HTR-8/SVneo (cell line): ENCODE measurements at regions not wholly inside any gene's neighbourhood (a gene's known extent, or its start where the extent isn't known, plus 50 kb on each side); places are given as distances from the start of the nearest gene placed in this dataset.
"Not testable (repeated sequence)": the region's sequence is repeated elsewhere in the genome, so short reads cannot be mapped to it uniquely, and the experiment has no call there.

ENCODE experiments used
- DNase-seq: peaks from one replicate; pipeline ENCODE4 v3.0.0; 2011; ENCODE audit warnings: low spot score, mixed read lengths; ENCODE audit not compliant: insufficient read length
- FAIRE-seq: peaks from 2 replicates; lab custom pipeline; 2011; peaks lifted over from hg19 to GRCh38; lab: Jason Lieb, UNC

DNA sequence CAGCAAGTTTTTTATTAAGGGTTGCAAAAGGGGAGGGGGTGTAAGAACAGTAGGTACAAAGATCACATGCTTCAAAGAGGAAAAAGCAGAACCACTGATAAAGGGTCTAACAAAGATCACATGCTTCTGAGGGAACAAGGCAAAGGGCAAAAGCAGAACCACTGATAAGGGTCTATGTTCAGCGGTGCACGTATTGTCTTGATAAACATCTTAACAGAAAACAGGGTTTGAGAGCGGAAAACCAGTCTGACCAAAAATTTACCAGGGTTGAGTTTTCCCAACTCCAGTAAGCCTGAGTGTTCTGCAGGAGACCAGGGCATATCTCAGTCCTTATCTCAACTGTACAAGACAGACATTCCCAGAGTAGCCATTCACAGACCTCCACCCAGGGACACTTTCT lies 96.9 kb upstream of the WDR1 start:
- not testable (repeated sequence) for FAIRE-seq, DNase-seq

- FAIRE-seq, result no peak
- no peak for DNase-seq
Measured at GRCh38 chr4:10212901-10213300, 96.3 kb upstream of the WDR1 start.

GRCh38 chr4:10212400-10212799 lies 95.8 kb upstream of the WDR1 start:
- FAIRE-seq, result no peak
- DNase-seq, result no peak

DNA sequence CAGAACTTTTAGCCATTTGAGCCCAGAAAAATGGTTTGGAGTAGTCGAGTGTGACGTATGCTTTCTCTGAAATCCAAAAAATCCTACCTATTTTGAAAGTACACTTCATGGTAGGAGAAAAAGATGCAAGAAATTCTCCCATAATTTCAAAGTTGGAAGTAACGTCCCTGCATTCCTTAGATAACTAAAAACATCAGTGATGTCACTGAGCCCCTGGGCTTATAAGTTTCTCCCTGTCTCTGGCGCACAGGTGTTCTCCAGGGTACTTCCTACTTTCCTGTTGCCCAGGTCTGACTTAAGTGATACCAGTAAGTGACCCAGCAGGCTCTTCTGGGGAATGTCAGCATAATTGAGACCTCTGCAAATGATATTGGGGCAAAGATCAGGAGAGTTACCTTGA lies 90.5 kb upstream of the WDR1 start:
- FAIRE-seq, result no peak
- DNase-seq, result no peak

DNA sequence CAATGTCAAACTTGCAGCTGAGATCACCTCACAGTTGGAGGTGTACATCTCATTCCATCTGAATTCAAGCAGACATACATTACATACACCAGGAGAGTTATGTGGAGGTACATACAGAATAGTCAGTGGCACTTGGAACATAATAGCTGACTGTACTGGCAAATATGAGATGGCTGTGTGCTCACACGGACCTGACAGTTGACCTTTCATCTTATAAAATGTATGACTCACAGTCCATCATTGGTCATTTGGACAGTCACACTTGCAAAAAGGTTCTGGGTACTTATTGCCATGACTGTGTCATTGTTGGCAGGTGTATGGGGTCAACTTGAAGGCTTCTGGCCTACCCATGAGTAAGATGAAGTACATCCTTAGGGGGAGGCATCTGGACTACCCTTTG lies 88.6 kb upstream of the WDR1 start:
- peak; percentile 77 for FAIRE-seq
- no peak for DNase-seq

- DNase-seq, result no peak
- no peak for FAIRE-seq
Measured at GRCh38 chr4:10204401-10205058, 87.9 kb upstream of the WDR1 start.

GRCh38 chr4:10203851-10204250 lies 87.3 kb upstream of the WDR1 start:
- DNase-seq (no peak), FAIRE-seq (no peak)

DNA sequence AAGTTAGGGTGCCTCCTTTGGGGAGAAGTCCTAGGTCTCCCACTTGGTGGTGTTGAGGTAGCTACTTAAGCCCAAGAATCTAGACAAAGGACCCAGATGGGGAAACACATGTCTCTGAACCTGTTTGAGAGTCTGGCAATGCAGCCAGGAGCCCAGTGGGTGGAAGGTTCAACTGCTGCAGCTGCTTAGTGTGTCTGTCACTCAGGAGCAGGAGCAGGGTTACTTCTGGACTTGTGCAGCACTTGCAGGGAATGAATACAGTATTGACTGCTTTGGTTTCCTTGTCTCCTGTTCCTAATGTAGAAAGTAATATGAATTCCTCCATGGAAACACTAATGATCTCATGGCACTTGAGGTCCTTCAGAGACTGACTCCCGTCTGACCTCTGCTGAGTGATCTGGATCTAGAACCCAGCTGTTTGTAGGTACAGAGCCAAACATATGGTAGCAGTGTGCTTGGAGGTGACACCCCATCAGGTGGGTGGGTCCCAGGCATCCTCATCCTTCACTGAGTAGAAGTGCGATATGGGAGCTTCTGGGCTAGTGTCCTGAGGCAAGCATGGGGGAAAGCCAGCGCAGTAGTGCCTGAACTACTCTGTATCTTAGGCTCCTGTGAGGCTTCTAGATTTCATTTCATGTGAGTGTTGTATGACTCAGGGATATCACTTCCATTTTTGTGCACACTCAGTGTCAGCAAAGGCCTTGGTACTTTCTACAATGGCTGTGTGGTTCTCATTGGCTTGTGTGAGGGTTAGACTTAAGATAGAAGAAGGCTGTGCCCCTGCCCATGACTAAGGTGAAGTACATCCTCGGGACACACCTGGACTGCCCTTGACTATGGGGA lies 85.0 kb upstream of the WDR1 start:
- no peak for FAIRE-seq
- no peak for DNase-seq

GRCh38 chr4:10200869-10201268 lies 84.3 kb upstream of the WDR1 start:
- DNase-seq (no peak), FAIRE-seq (no peak)

DNA sequence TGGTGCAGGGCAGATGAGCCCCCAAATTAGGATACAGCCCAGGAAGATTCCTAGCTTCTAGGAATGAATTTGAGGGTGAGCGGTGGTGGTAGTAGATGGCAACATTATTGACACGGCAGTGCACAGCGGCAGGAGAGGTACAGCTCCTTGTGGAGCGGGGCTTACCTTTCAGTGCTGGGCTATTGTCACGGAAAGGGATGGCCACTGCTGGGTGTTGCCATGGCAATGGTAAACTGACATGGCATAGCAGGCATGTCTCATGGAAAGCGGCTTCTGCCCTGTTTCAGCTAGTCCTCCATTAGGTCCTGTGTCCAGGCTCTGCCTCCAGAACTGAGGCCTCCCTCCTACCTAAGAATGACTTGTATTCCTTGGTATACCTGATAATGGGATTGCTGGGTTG lies 81.8 kb upstream of the WDR1 start:
- FAIRE-seq, result no peak
- no peak for DNase-seq

- no peak for DNase-seq
- no peak for FAIRE-seq
Measured at GRCh38 chr4:10197952-10198351, 81.4 kb upstream of the WDR1 start.

DNA sequence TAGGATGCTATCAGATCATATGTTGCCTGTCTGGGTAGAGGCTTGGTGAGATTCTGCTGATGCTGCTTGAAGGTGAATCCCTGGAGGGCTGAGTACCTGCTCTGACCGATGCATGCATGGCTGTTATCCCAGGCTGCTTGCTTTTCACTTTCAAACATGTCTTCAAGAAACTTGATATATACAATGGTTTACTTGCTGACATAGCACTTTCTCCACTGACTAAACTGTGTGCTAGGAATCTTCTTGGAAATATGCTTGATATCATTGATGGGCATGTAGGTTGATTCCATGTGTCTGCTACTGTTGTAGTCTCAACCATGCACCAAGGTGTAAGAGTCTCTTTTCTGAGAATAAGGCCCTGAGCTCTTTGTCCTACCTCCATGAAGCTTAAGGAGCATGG lies 79.6 kb upstream of the WDR1 start:
- no peak for FAIRE-seq
- DNase-seq, result no peak

GRCh38 chr4:10192331-10192730 lies 75.7 kb upstream of the WDR1 start:
- FAIRE-seq (no peak), DNase-seq (no peak)

GRCh38 chr4:10188400-10189004 lies 71.9 kb upstream of the WDR1 start:
- DNase-seq (no peak), FAIRE-seq (peak; percentile 4)

DNA sequence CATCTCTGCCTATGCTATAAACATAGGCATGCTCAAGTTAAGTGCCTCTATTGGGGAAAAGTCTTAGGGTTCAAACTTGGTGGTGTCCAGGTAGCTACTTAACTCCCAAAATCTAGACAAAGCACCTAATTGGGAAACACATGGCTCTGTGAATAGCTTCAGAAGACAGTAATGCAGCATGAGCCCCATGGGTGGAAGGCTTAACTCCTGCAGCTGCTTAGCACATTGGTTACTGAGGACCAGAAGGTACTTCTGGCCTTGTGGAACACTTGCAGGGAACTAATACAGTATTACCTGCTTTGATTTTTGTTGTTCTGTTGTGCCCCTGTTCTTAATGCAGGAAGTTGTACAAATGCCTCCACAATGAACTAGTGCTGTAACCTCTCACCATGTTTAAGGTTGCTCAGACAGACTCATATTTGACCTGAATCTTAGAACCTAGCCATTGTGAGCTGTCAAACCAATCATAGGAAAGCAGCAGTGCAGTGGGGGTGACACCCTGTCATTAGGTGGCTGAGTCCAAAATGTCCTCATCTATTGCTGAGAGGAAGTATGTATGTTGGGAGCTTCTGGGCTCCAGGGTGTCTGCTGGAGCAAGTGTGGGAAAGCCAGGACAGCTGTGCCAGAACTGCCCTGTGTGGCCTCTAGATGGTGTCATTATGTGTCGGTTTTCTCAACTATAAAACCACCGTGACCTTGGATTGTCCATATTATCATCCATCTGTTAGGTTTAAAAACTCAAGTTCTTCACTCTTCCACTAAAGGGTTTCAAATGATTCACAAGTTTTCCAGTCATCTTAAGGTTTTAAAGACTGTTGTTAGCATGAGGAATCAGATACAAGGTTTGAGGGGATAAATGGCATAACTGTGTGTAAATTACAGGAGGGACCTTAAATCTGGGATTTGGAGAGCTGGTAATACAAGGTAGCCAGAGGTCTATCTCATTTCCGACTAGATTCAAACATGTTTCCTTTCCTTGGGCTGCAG lies 69.9 kb upstream of the WDR1 start:
- DNase-seq, result no peak
- no peak for FAIRE-seq

DNA sequence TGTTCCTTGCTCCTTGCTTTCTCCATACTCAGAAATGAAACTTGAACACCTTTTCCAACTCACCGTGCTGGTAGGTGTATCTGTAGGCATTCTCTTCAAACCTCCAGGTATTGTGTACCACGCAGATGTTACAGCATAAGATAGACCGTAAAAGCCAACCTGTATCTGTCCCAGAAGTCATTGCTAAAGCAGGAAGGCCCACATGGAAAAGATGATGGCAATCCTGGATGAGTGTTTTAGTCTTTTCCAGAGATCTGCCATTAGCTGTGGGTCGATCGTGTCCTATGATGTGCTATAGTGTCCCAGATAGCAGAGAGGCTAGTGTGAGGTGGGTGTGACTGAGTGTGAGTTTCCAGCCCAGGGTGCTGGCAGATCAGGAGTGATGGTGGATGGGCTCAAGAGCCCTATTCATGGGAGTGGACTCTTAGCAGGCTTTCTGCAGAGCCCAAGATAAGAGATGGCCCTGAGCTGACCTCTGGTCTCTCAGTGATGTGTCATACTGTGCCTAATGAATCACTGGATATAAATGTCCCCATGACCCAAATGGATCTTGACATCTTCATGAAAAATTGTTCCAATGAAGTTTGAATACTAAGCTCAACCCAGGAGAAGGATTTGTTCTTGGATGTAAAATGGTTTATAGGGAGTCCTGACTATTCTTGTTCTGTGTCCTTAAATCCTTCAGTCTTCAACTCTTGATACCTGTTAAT lies 69.1 kb upstream of the WDR1 start:
- no peak for FAIRE-seq
- DNase-seq, result no peak

DNA sequence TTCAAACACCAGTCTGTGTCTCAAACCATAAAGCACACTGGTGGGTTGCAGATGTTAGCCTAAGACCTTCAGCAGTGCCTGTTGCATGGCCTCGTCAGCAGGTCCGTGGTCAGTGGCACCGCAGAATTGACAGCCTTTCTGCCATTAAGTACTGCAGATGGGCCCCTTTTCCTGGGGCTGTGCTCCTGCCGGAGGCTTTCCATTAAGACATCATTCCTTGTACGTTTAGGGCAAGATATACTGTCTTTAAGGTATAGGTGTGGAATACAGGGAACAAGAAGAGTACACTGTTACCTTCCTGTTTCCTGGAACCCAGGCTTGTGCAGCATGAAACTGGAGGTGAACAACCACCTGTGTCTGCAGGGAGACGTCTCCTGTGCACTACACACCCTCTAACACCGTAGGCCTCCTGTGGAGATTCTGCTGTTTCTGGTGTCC lies 67.9 kb upstream of the WDR1 start:
- no peak for FAIRE-seq
- DNase-seq, result no peak

GRCh38 chr4:10184041-10184440 lies 67.4 kb upstream of the WDR1 start:
- FAIRE-seq (no peak), DNase-seq (no peak)

DNA sequence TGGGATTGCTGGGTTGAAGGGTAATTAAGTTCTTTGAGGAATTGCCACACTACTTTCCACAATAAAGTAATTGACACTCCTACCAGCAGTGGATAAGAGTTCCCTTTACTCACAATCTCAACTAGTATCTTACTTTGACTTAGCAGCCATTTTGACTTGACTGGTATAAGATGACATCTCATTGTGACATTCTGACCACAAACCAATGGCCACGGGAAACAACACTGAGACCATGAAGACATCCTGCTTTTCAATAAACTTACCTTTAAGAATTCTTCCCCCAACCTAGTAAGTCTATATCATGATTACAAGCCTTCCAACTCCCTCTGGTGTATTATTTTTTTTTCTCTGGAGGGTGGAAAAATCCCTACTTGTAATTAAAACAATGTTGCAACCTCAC lies 66.9 kb upstream of the WDR1 start:
- FAIRE-seq (no peak), DNase-seq (no peak)
